ENCODE measurements at regions not wholly inside any gene's neighbourhood (a gene's known extent, or its start where the extent isn't known, plus 50 kb on each side); places are given as distances from the start of the nearest gene placed in this dataset.

DNA sequence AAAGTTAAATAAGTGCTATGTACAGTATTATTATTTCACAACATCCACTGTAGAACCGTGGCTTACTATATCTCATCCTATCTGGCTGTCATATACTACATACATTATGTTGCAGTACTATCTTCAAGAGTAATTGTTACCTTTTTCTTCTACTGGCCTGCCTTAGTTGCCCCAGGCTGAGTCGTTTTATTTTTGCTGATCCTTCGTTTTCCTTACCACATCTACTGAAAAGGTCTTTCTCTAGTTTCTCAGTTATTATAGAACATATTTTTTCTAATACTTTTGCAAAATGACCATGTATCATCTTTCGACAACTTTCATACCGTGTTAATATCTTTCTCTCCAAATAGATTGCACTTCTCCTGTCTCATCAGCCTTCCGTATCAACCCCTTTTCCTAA is 523.1 kb downstream of the SOX5 start:
- Histone ChIP-seq H3K4me2 (ENCODE audit: control insufficient read depth, extremely low read depth, insufficient read depth, low read depth, low read length) (no peak overlapping the region), H3K27ac (ENCODE audit: control insufficient read depth, insufficient read depth, low read length) (no peak overlapping the region), H3K27me3 (ENCODE audit: control insufficient read depth, extremely low read depth, insufficient read depth, low read length) (no peaks in the 10 kb centered on the region), H3K4me3 (ENCODE audit: control insufficient read depth in 2 of 3, extremely low read depth in 1 of 3, insufficient read depth in 2 of 3, low read depth in 1 of 3, low read length in 3 of 3) (no peak overlapping the region), H3K4me1 (ENCODE audit: control insufficient read depth, extremely low read depth, insufficient read depth, low read length) (no peaks in the 10 kb centered on the region), H2AFZ (ENCODE audit: control insufficient read depth, low read length) (no peak overlapping the region), H3K9me1 (ENCODE audit: control insufficient read depth, extremely low read depth, insufficient read depth, low read length) (no peaks in the 10 kb centered on the region), H3K9me3 (ENCODE audit: control insufficient read depth, low read depth, low read length) (no peaks in the 10 kb centered on the region), H3K9ac (ENCODE audit: control insufficient read depth, extremely low read depth, insufficient read depth, low read length) (no peak overlapping the region), H3K79me2 (ENCODE audit: control insufficient read depth, insufficient read depth, low read length) (no peaks in the 10 kb centered on the region), H3K36me3 (ENCODE audit: control insufficient read depth in 2 of 2, extremely low read depth in 1 of 2, insufficient read depth in 2 of 2, low read length in 2 of 2) (no peaks in the 10 kb centered on the region), H4K20me1 (ENCODE audit: control insufficient read depth, extremely low read depth, insufficient read depth, low read length) (no peaks in the 10 kb centered on the region)
- FAIRE-seq (no peak), DNase-seq (ENCODE audit: low read depth, low spot score) (no peak)
- TF ChIP-seq EZH2 (IDR thresholded peaks at IDR 0.05; ENCODE audit: low read length), result no peak
- dilution Hi-C loops (cut with MboI; ENCODE audit: extremely low pct_ligation_motif_present, low sequenced_read_pairs), result no loop called here

- Histone ChIP-seq H3K27me3 (ENCODE audit: control insufficient read depth, extremely low read depth, insufficient read depth, low read length) (no peaks in the 10 kb centered on the region), H3K9ac (ENCODE audit: control insufficient read depth, extremely low read depth, insufficient read depth, low read length) (no peak overlapping the region), H3K4me1 (ENCODE audit: control insufficient read depth, extremely low read depth, insufficient read depth, low read length) (no peaks in the 10 kb centered on the region), H3K4me2 (ENCODE audit: control insufficient read depth, extremely low read depth, insufficient read depth, low read depth, low read length) (no peak overlapping the region), H3K27ac (ENCODE audit: control insufficient read depth, insufficient read depth, low read length) (no peak overlapping the region), H3K79me2 (ENCODE audit: control insufficient read depth, insufficient read depth, low read length) (no peaks in the 10 kb centered on the region), H4K20me1 (ENCODE audit: control insufficient read depth, extremely low read depth, insufficient read depth, low read length) (no peaks in the 10 kb centered on the region), H3K4me3 (ENCODE audit: control insufficient read depth in 2 of 3, extremely low read depth in 1 of 3, insufficient read depth in 2 of 3, low read depth in 1 of 3, low read length in 3 of 3) (no peak overlapping the region), H3K36me3 (ENCODE audit: control insufficient read depth in 2 of 2, extremely low read depth in 1 of 2, insufficient read depth in 2 of 2, low read length in 2 of 2) (no peaks in the 10 kb centered on the region), H2AFZ (ENCODE audit: control insufficient read depth, low read length) (no peak overlapping the region), H3K9me3 (ENCODE audit: control insufficient read depth, low read depth, low read length) (no peaks in the 10 kb centered on the region), H3K9me1 (ENCODE audit: control insufficient read depth, extremely low read depth, insufficient read depth, low read length) (no peaks in the 10 kb centered on the region)
- DNase-seq (ENCODE audit: low read depth, low spot score) (no peak), FAIRE-seq (no peak)
- dilution Hi-C loops (cut with MboI; ENCODE audit: extremely low pct_ligation_motif_present, low sequenced_read_pairs), result no loop called here
- TF ChIP-seq, protein P1, sequence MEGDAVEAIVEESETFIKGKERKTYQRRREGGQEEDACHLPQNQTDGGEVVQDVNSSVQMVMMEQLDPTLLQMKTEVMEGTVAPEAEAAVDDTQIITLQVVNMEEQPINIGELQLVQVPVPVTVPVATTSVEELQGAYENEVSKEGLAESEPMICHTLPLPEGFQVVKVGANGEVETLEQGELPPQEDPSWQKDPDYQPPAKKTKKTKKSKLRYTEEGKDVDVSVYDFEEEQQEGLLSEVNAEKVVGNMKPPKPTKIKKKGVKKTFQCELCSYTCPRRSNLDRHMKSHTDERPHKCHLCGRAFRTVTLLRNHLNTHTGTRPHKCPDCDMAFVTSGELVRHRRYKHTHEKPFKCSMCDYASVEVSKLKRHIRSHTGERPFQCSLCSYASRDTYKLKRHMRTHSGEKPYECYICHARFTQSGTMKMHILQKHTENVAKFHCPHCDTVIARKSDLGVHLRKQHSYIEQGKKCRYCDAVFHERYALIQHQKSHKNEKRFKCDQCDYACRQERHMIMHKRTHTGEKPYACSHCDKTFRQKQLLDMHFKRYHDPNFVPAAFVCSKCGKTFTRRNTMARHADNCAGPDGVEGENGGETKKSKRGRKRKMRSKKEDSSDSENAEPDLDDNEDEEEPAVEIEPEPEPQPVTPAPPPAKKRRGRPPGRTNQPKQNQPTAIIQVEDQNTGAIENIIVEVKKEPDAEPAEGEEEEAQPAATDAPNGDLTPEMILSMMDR (optimal IDR thresholded peaks at IDR 0.05 in 1 of 3, IDR thresholded peaks at IDR 0.05 in 1 of 3, conservative IDR thresholded peaks at IDR 0.05 in 1 of 3; ENCODE audit: extremely low read depth in 1 of 3, insufficient read depth in 2 of 3, low read length in 3 of 3), result no peak
Observed at GRCh38 chr12:23428758-23429157, 520.7 kb downstream of the SOX5 start.

- H3K9ac ChIP-seq (ENCODE audit: control insufficient read depth, extremely low read depth, insufficient read depth, low read length), result no peak overlapping the region
- DNase-seq (ENCODE audit: low read depth, low spot score) (no peak), FAIRE-seq (no peak)
- H3K27me3 ChIP-seq (ENCODE audit: control insufficient read depth, extremely low read depth, insufficient read depth, low read length), result no peaks in the 10 kb centered on the region
- no peaks in the 10 kb centered on the region for H3K9me3 ChIP-seq (ENCODE audit: control insufficient read depth, low read depth, low read length)
- no peaks in the 10 kb centered on the region for H3K79me2 ChIP-seq (ENCODE audit: control insufficient read depth, insufficient read depth, low read length)
- no peak overlapping the region for H3K4me2 ChIP-seq (ENCODE audit: control insufficient read depth, extremely low read depth, insufficient read depth, low read depth, low read length)
- TF ChIP-seq EZH2 (IDR thresholded peaks at IDR 0.05; ENCODE audit: low read length), result no peak
- TF ChIP-seq, protein P1 (optimal IDR thresholded peaks at IDR 0.05 in 1 of 3, IDR thresholded peaks at IDR 0.05 in 1 of 3, conservative IDR thresholded peaks at IDR 0.05 in 1 of 3; ENCODE audit: extremely low read depth in 1 of 3, insufficient read depth in 2 of 3, low read length in 3 of 3), result no peak
- no peak overlapping the region for H3K4me3 ChIP-seq (ENCODE audit: control insufficient read depth in 2 of 3, extremely low read depth in 1 of 3, insufficient read depth in 2 of 3, low read depth in 1 of 3, low read length in 3 of 3)
- dilution Hi-C loops (cut with MboI; ENCODE audit: extremely low pct_ligation_motif_present, low sequenced_read_pairs), result no loop called here
- H3K27ac ChIP-seq (ENCODE audit: control insufficient read depth, insufficient read depth, low read length), result no peak overlapping the region
- no peaks in the 10 kb centered on the region for H3K4me1 ChIP-seq (ENCODE audit: control insufficient read depth, extremely low read depth, insufficient read depth, low read length)
- no peaks in the 10 kb centered on the region for H3K9me1 ChIP-seq (ENCODE audit: control insufficient read depth, extremely low read depth, insufficient read depth, low read length)
- H4K20me1 ChIP-seq (ENCODE audit: control insufficient read depth, extremely low read depth, insufficient read depth, low read length), result no peaks in the 10 kb centered on the region
- no peaks in the 10 kb centered on the region for H3K36me3 ChIP-seq (ENCODE audit: control insufficient read depth in 2 of 2, extremely low read depth in 1 of 2, insufficient read depth in 2 of 2, low read length in 2 of 2)
- H2AFZ ChIP-seq (ENCODE audit: control insufficient read depth, low read length), result no peak overlapping the region
Observed at GRCh38 chr12:23431006-23431405, 518.5 kb downstream of the SOX5 start.

Measured in keratinocyte (primary cell).